ENCODE measurements at regions not wholly inside any gene's neighbourhood (a gene's known extent, or its start where the extent isn't known, plus 50 kb on each side); places are given as distances from the start of the nearest gene placed in this dataset.

GRCh38 chr10:10960534-10960933 is 57.1 kb upstream of the CELF2 start:
- Histone ChIP-seq H3K4me2 (ENCODE audit: low read length) (no peak overlapping the region), H3K27ac (ENCODE audit: low read depth, low read length) (no peak overlapping the region), H3K18ac (ENCODE audit: low read length) (no peak overlapping the region), H3K9ac (ENCODE audit: low read length) (no peak overlapping the region), H2BK5ac (ENCODE audit: low read depth, low read length, poor library complexity) (no peak overlapping the region), H3K4ac (ENCODE audit: low read depth, low read length) (no peak overlapping the region), H2BK120ac (ENCODE audit: insufficient read depth, low read length, poor library complexity) (no peak overlapping the region), H4K91ac (ENCODE audit: low read depth, low read length) (no peak overlapping the region), H4K12ac (ENCODE audit: low read depth, low read length) (no peak overlapping the region), H3K23ac (ENCODE audit: low read length) (no peak overlapping the region), H3K4me3 (ENCODE audit: low read depth, low read length) (no peak overlapping the region), H2AFZ (ENCODE audit: insufficient read depth, low read length, poor library complexity) (no peak overlapping the region), H3K36me3 (ENCODE audit: control insufficient read depth in 1 of 2, insufficient read depth in 2 of 2, low read length in 2 of 2) (no peaks in the 10 kb centered on the region), H4K8ac (ENCODE audit: low read depth, low read length) (no peak overlapping the region), H3K4me1 (ENCODE audit: control insufficient read depth in 1 of 2, insufficient read depth in 2 of 2, low read length in 2 of 2) (no peaks in the 10 kb centered on the region), H2BK12ac (ENCODE audit: low read length) (no peak overlapping the region), H3K27me3 (ENCODE audit: insufficient read depth, low read length) (no peaks in the 10 kb centered on the region), H3K14ac (ENCODE audit: low read length) (no peak overlapping the region), H2AK5ac (ENCODE audit: low read length) (no peak overlapping the region), H3K79me2 (ENCODE audit: control insufficient read depth, insufficient read depth, low read length, poor library complexity) (no peaks in the 10 kb centered on the region), H3K9me3 (ENCODE audit: insufficient read depth, low read depth, low read length) (peaks cover 2% of the 10 kb centered on the region), H3K79me1 (ENCODE audit: low read length) (no peaks in the 10 kb centered on the region)
- WGBS (ENCODE audit: extremely low coverage, insufficient coverage, insufficient read length) = no CpG with 5 or more reads among the region's 6 CpGs
- no peak for DNase-seq

GRCh38 chr10:10961072-10961471 is 56.6 kb upstream of the CELF2 start:
- H2BK120ac ChIP-seq (ENCODE audit: insufficient read depth, low read length, poor library complexity) = no peak overlapping the region

DNA sequence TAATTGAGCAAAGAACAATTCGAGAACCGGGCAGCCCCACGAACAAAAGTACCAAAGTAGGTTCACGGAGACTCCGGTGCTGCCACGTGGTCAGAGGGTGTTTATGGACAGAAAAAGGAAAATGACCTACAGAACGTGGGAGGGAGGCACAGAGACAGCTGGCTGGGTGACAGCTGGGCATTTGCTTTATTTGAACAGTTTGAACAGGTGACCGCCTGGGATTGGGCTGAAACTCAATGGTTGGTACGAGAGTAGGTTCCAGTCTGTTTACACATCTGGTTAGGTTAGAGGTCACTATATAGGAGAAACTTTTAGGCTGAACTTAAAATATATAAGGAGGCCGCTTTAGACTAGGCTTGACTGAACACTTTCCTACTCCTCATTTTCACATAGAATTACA is 50.6 kb upstream of the CELF2 start:
- Histone ChIP-seq H4K12ac (ENCODE audit: low read depth, low read length) (no peak overlapping the region), H3K79me1 (ENCODE audit: low read length) (no peaks in the 10 kb centered on the region), H3K18ac (ENCODE audit: low read length) (no peak overlapping the region), H3K9ac (ENCODE audit: low read length) (no peak overlapping the region), H3K79me2 (ENCODE audit: control insufficient read depth, insufficient read depth, low read length, poor library complexity) (no peaks in the 10 kb centered on the region), H3K4ac (ENCODE audit: low read depth, low read length) (no peak overlapping the region), H2BK120ac (ENCODE audit: insufficient read depth, low read length, poor library complexity) (no peak overlapping the region), H3K4me3 (ENCODE audit: low read depth, low read length) (no peak overlapping the region), H3K36me3 (ENCODE audit: control insufficient read depth in 1 of 2, insufficient read depth in 2 of 2, low read length in 2 of 2) (no peaks in the 10 kb centered on the region), H3K4me1 (ENCODE audit: control insufficient read depth in 1 of 2, insufficient read depth in 2 of 2, low read length in 2 of 2) (no peaks in the 10 kb centered on the region), H2BK5ac (ENCODE audit: low read depth, low read length, poor library complexity) (no peak overlapping the region), H2AFZ (ENCODE audit: insufficient read depth, low read length, poor library complexity) (no peak overlapping the region), H3K27me3 (ENCODE audit: insufficient read depth, low read length) (no peaks in the 10 kb centered on the region), H3K4me2 (ENCODE audit: low read length) (no peak overlapping the region), H4K91ac (ENCODE audit: low read depth, low read length) (no peak overlapping the region), H2AK5ac (ENCODE audit: low read length) (no peak overlapping the region), H3K27ac (ENCODE audit: low read depth, low read length) (no peak overlapping the region), H3K9me3 (ENCODE audit: insufficient read depth, low read depth, low read length) (no peaks in the 10 kb centered on the region), H3K14ac (ENCODE audit: low read length) (no peak overlapping the region), H3K23ac (ENCODE audit: low read length) (no peak overlapping the region), H4K8ac (ENCODE audit: low read depth, low read length) (no peak overlapping the region), H2BK12ac (ENCODE audit: low read length) (no peak overlapping the region)
- WGBS (ENCODE audit: extremely low coverage, insufficient coverage, insufficient read length) = no CpG with 5 or more reads among the region's 10 CpGs
- DNase-seq = no peak

More at GRCh38 chr10:10961072-10961471, 56.6 kb upstream of the CELF2 start:
- H3K9me3 ChIP-seq (ENCODE audit: insufficient read depth, low read depth, low read length) = peaks cover 2% of the 10 kb centered on the region
- no peak overlapping the region for H2AK5ac ChIP-seq (ENCODE audit: low read length)
- H4K91ac ChIP-seq (ENCODE audit: low read depth, low read length) = no peak overlapping the region
- no peak overlapping the region for H3K27ac ChIP-seq (ENCODE audit: low read depth, low read length)
- H2AFZ ChIP-seq (ENCODE audit: insufficient read depth, low read length, poor library complexity) = no peak overlapping the region
- no peak overlapping the region for H3K4me3 ChIP-seq (ENCODE audit: low read depth, low read length)
- H3K23ac ChIP-seq (ENCODE audit: low read length) = no peak overlapping the region
- no peak overlapping the region for H4K12ac ChIP-seq (ENCODE audit: low read depth, low read length)
- no peaks in the 10 kb centered on the region for H3K79me2 ChIP-seq (ENCODE audit: control insufficient read depth, insufficient read depth, low read length, poor library complexity)
- WGBS (ENCODE audit: extremely low coverage, insufficient coverage, insufficient read length) = no CpG with 5 or more reads among the region's 1 CpG
- no peak overlapping the region for H3K4ac ChIP-seq (ENCODE audit: low read depth, low read length)
- no peaks in the 10 kb centered on the region for H3K27me3 ChIP-seq (ENCODE audit: insufficient read depth, low read length)
- H3K9ac ChIP-seq (ENCODE audit: low read length) = no peak overlapping the region
- no peak overlapping the region for H2BK5ac ChIP-seq (ENCODE audit: low read depth, low read length, poor library complexity)
- no peak overlapping the region for H3K18ac ChIP-seq (ENCODE audit: low read length)
- no peak overlapping the region for H3K14ac ChIP-seq (ENCODE audit: low read length)
- no peaks in the 10 kb centered on the region for H3K36me3 ChIP-seq (ENCODE audit: control insufficient read depth in 1 of 2, insufficient read depth in 2 of 2, low read length in 2 of 2)
- no peak overlapping the region for H3K4me2 ChIP-seq (ENCODE audit: low read length)
- H3K4me1 ChIP-seq (ENCODE audit: control insufficient read depth in 1 of 2, insufficient read depth in 2 of 2, low read length in 2 of 2) = no peaks in the 10 kb centered on the region
- no peak for DNase-seq
- no peak overlapping the region for H2BK12ac ChIP-seq (ENCODE audit: low read length)
- H3K79me1 ChIP-seq (ENCODE audit: low read length) = no peaks in the 10 kb centered on the region
- H4K8ac ChIP-seq (ENCODE audit: low read depth, low read length) = no peak overlapping the region

GRCh38 chr10:10967581-10968256 is 50.0 kb upstream of the CELF2 start:
- no peak overlapping the region for H3K23ac ChIP-seq (ENCODE audit: low read length)
- no peak overlapping the region for H3K4me2 ChIP-seq (ENCODE audit: low read length)
- H3K18ac ChIP-seq (ENCODE audit: low read length) = no peak overlapping the region
- no peak overlapping the region for H3K4me3 ChIP-seq (ENCODE audit: low read depth, low read length)
- no peak overlapping the region for H4K91ac ChIP-seq (ENCODE audit: low read depth, low read length)
- no peak overlapping the region for H3K14ac ChIP-seq (ENCODE audit: low read length)
- no peak overlapping the region for H3K9ac ChIP-seq (ENCODE audit: low read length)
- no peak overlapping the region for H2BK120ac ChIP-seq (ENCODE audit: insufficient read depth, low read length, poor library complexity)
- no peak overlapping the region for H4K12ac ChIP-seq (ENCODE audit: low read depth, low read length)
- no peak overlapping the region for H4K8ac ChIP-seq (ENCODE audit: low read depth, low read length)
- no CpG with 5 or more reads among the region's 8 CpGs for WGBS (ENCODE audit: extremely low coverage, insufficient coverage, insufficient read length)
- no peaks in the 10 kb centered on the region for H3K4me1 ChIP-seq (ENCODE audit: control insufficient read depth in 1 of 2, insufficient read depth in 2 of 2, low read length in 2 of 2)
- H2AK5ac ChIP-seq (ENCODE audit: low read length) = no peak overlapping the region
- H3K27ac ChIP-seq (ENCODE audit: low read depth, low read length) = no peak overlapping the region
- no peaks in the 10 kb centered on the region for H3K79me1 ChIP-seq (ENCODE audit: low read length)
- no peak overlapping the region for H2AFZ ChIP-seq (ENCODE audit: insufficient read depth, low read length, poor library complexity)
- no peaks in the 10 kb centered on the region for H3K27me3 ChIP-seq (ENCODE audit: insufficient read depth, low read length)
- no peak for DNase-seq
- H3K9me3 ChIP-seq (ENCODE audit: insufficient read depth, low read depth, low read length) = no peaks in the 10 kb centered on the region
- H3K4ac ChIP-seq (ENCODE audit: low read depth, low read length) = no peak overlapping the region
- H3K36me3 ChIP-seq (ENCODE audit: control insufficient read depth in 1 of 2, insufficient read depth in 2 of 2, low read length in 2 of 2) = no peaks in the 10 kb centered on the region
- no peak overlapping the region for H2BK12ac ChIP-seq (ENCODE audit: low read length)
- no peaks in the 10 kb centered on the region for H3K79me2 ChIP-seq (ENCODE audit: control insufficient read depth, insufficient read depth, low read length, poor library complexity)
- H2BK5ac ChIP-seq (ENCODE audit: low read depth, low read length, poor library complexity) = no peak overlapping the region
